OCI-LY7 (cell line): ENCODE measurements at regions not wholly inside any gene's neighbourhood (a gene's known extent, or its start where the extent isn't known, plus 50 kb on each side); places are given as distances from the start of the nearest gene placed in this dataset.

Source experiments
- CTCF ChIP-seq: fragments of 200-600 bp; sonication (generic); conservative IDR thresholded peaks from 2 replicates; pipeline ENCODE4 v1.5.1; 2014; ENCODE audit warnings: mild to moderate bottlenecking, antibody characterized with exemption, low read length, moderate library complexity, mixed read lengths
- EZH2phosphoT487 ChIP-seq: fragments of 200-600 bp; sonication (generic); IDR thresholded peaks from 2 replicates; pipeline ENCODE4 v1.6.1; 2018; ENCODE audit warnings: low read depth, borderline replicate concordance, mild to moderate bottlenecking, mixed run types, antibody characterized with exemption, low read length, moderate library complexity, mixed read lengths

GRCh38 chr21:33991133-33991532 lies 75.5 kb upstream of the ATP5PO start:
- no peak for TF ChIP-seq CTCF
- TF ChIP-seq EZH2phosphoT487, result no peak
